ENCODE measurements at regions not wholly inside any gene's neighbourhood (a gene's known extent, or its start where the extent isn't known, plus 50 kb on each side); places are given as distances from the start of the nearest gene placed in this dataset.

GRCh38 chr2:105515581-105516415 lies 116.9 kb upstream of the FHL2 start:
- Histone ChIP-seq H3K36me3 (replicated peaks in 1 of 2; ENCODE audit: control extremely low read depth in 1 of 2, control insufficient read depth in 1 of 2, extremely low read depth in 1 of 2, insufficient read depth in 2 of 2, low read length in 1 of 2) (no peaks in the 10 kb centered on the region), H3K4me2 (replicated peaks; ENCODE audit: low read depth, low read length, poor library complexity, severe bottlenecking) (no peak overlapping the region), H3K9ac (ENCODE audit: low read length) (no peak overlapping the region), H3K27me3 (replicated peaks in 1 of 4; ENCODE audit: control extremely low read depth in 1 of 4, control insufficient read depth in 3 of 4, insufficient read depth in 4 of 4, low read length in 3 of 4) (no peaks in the 10 kb centered on the region), H4K20me1 (ENCODE audit: control insufficient read depth, insufficient read depth, low read length, poor library complexity, severe bottlenecking) (no peaks in the 10 kb centered on the region), H3K4me1 (ENCODE audit: control insufficient read depth in 2 of 2, insufficient read depth in 2 of 2, low read length in 2 of 2) (no peaks in the 10 kb centered on the region), H3K4me3 (ENCODE audit: control extremely low read depth in 1 of 5, extremely low read depth in 1 of 5, insufficient read depth in 1 of 5, low read depth in 2 of 5, low read length in 4 of 5) (no peak overlapping the region), H3K27ac (ENCODE audit: low read length in 2 of 2) (no peak overlapping the region), H3K79me2 (ENCODE audit: control insufficient read depth, insufficient read depth, low read length) (no peaks in the 10 kb centered on the region), H3K9me3 (ENCODE audit: control extremely low read depth in 1 of 3, control insufficient read depth in 2 of 3, insufficient read depth in 1 of 3, low read length in 2 of 3) (no peaks in the 10 kb centered on the region), H2AFZ (ENCODE audit: insufficient read depth, low read depth, low read length, poor library complexity, severe bottlenecking) (no peak overlapping the region)
- ChIA-PET CTCF (no interaction called here), POLR2A (no interaction called here)
- no peak overlapping the region for H3K4me3 Mint-ChIP-seq
- intact Hi-C loops (cut with micrococcal nuclease) = no loop called here
- DNase-seq (no peak), ATAC-seq (ENCODE audit: low read depth) (no peak)
- H3K27ac Mint-ChIP-seq = no peak overlapping the region
- TF ChIP-seq EZH2 (IDR thresholded peaks at IDR 0.05; ENCODE audit: borderline replicate concordance, insufficient read depth, low read depth, low read length, poor library complexity, severe bottlenecking) = no peak
- TF ChIP-seq CTCF (IDR thresholded peaks at IDR 0.05) = no peak
- H3K9me3 Mint-ChIP-seq (ENCODE audit: insufficient read depth) = no peaks in the 10 kb centered on the region
- WGBS (ENCODE audit: insufficient coverage) = 92% methylated on average over 15 of the region's 15 CpGs
- no peaks in the 10 kb centered on the region for H3K4me1 Mint-ChIP-seq
- H3K27me3 Mint-ChIP-seq = peaks cover 16% of the 10 kb centered on the region

DNA sequence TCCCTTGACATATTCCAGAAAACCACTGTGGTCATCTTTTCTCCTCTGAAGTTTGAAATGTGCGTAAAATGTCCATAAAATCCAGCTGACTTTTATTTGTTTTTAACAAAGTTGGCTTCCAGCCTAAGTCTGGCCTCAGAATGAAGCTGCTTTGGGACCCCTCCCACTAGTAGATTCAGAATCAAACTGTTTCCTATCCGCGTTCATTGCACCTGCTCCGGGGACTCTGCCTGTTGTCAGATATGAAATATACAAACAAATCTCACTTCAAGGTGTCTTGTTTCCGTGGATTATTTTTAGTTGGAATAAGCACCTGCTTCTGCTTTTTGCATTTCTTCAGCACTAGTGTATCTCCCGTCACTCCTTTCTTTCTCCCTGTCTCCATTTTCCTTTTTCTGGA lies 115.7 kb upstream of the FHL2 start:
- Histone ChIP-seq H4K20me1 (ENCODE audit: control insufficient read depth, insufficient read depth, low read length, poor library complexity, severe bottlenecking) (no peaks in the 10 kb centered on the region), H3K9ac (ENCODE audit: low read length) (no peak overlapping the region), H3K4me2 (replicated peaks; ENCODE audit: low read depth, low read length, poor library complexity, severe bottlenecking) (no peak overlapping the region), H3K27ac (ENCODE audit: low read length in 2 of 2) (no peak overlapping the region), H3K9me3 (ENCODE audit: control extremely low read depth in 1 of 3, control insufficient read depth in 2 of 3, insufficient read depth in 1 of 3, low read length in 2 of 3) (no peaks in the 10 kb centered on the region), H3K4me3 (ENCODE audit: control extremely low read depth in 1 of 5, extremely low read depth in 1 of 5, insufficient read depth in 1 of 5, low read depth in 2 of 5, low read length in 4 of 5) (no peak overlapping the region), H3K4me1 (ENCODE audit: control insufficient read depth in 2 of 2, insufficient read depth in 2 of 2, low read length in 2 of 2) (no peaks in the 10 kb centered on the region), H3K79me2 (ENCODE audit: control insufficient read depth, insufficient read depth, low read length) (no peaks in the 10 kb centered on the region), H3K27me3 (replicated peaks in 1 of 4; ENCODE audit: control extremely low read depth in 1 of 4, control insufficient read depth in 3 of 4, insufficient read depth in 4 of 4, low read length in 3 of 4) (no peaks in the 10 kb centered on the region), H3K36me3 (replicated peaks in 1 of 2; ENCODE audit: control extremely low read depth in 1 of 2, control insufficient read depth in 1 of 2, extremely low read depth in 1 of 2, insufficient read depth in 2 of 2, low read length in 1 of 2) (no peaks in the 10 kb centered on the region), H2AFZ (ENCODE audit: insufficient read depth, low read depth, low read length, poor library complexity, severe bottlenecking) (no peak overlapping the region)
- WGBS (ENCODE audit: insufficient coverage) = 83% methylated on average over 1 of the region's 6 CpGs
- Mint-ChIP-seq H3K4me1 (no peaks in the 10 kb centered on the region), H3K9me3 (ENCODE audit: insufficient read depth) (no peaks in the 10 kb centered on the region), H3K27ac (no peak overlapping the region), H3K27me3 (peaks cover 21% of the 10 kb centered on the region), H3K4me3 (no peak overlapping the region)
- intact Hi-C loops (cut with micrococcal nuclease) = no loop called here
- ChIA-PET POLR2A (no interaction called here), CTCF (no interaction called here)
- no peak for TF ChIP-seq CTCF (IDR thresholded peaks at IDR 0.05)
- no peak for TF ChIP-seq EZH2 (IDR thresholded peaks at IDR 0.05; ENCODE audit: borderline replicate concordance, insufficient read depth, low read depth, low read length, poor library complexity, severe bottlenecking)
- ATAC-seq (ENCODE audit: low read depth) (no peak), DNase-seq (no peak)
